ENCODE measurements at regions not wholly inside any gene's neighbourhood (a gene's known extent, or its start where the extent isn't known, plus 50 kb on each side); places are given as distances from the start of the nearest gene placed in this dataset.

DNA sequence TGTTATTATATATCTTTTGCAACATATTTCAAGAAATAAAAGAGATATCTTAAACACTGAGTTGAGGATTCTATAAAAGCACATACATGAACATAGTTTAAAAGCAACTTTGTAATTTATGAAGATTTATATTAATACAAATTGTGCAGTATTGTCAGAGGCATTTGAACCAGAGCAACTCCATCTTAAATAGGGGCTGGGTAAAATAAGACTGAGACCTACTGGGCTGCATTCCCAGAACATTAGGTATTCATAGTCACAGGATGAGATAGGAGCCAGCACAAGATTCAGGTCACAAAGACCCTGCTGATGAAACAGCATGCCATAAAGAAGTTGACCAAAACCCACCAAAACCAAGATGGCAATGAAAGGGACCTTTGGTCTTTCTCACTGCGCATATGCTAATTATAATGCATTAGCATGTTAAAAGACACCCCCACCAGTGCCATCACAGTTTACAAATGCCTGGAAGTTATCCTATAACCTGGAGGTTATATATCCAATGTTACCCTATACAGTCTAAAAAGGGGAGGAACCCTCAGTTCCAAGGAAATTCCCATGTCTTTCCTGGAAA, 320.2 kb downstream of the FAM170A start:
- no peak for TF ChIP-seq CTCF (IDR thresholded peaks at IDR 0.05)
- TF ChIP-seq EZH2 (IDR thresholded peaks at IDR 0.05; ENCODE audit: borderline replicate concordance, insufficient read depth, low read depth, low read length, poor library complexity, severe bottlenecking) = no peak
- Mint-ChIP-seq H3K4me1 (no peaks in the 10 kb centered on the region), H3K27me3 (no peaks in the 10 kb centered on the region), H3K9me3 (ENCODE audit: insufficient read depth) (peaks cover 7% of the 10 kb centered on the region), H3K4me3 (no peak overlapping the region), H3K27ac (no peak overlapping the region)
- POLR2A ChIA-PET = no interaction called here
- ATAC-seq (ENCODE audit: low read depth) = no peak
- no peak for DNase-seq
- WGBS (ENCODE audit: insufficient coverage) = 100% methylated on average over 1 of the region's 1 CpG
- H3K4me3 ChIP-seq (ENCODE audit: control extremely low read depth in 1 of 5, extremely low read depth in 1 of 5, insufficient read depth in 1 of 5, low read depth in 2 of 5, low read length in 4 of 5) = no peak overlapping the region
- intact Hi-C loops (cut with micrococcal nuclease) = no loop called here
- H3K27ac ChIP-seq (ENCODE audit: low read length in 2 of 2) = no peak overlapping the region
- no peak overlapping the region for H3K9ac ChIP-seq (ENCODE audit: low read length)
- CTCF ChIA-PET = no interaction called here
- H2AFZ ChIP-seq (ENCODE audit: insufficient read depth, low read depth, low read length, poor library complexity, severe bottlenecking) = no peak overlapping the region
- H3K79me2 ChIP-seq (ENCODE audit: control insufficient read depth, insufficient read depth, low read length) = no peaks in the 10 kb centered on the region
- no peaks in the 10 kb centered on the region for H3K36me3 ChIP-seq (replicated peaks in 1 of 2; ENCODE audit: control extremely low read depth in 1 of 2, control insufficient read depth in 1 of 2, extremely low read depth in 1 of 2, insufficient read depth in 2 of 2, low read length in 1 of 2)
- no peaks in the 10 kb centered on the region for H3K9me3 ChIP-seq (ENCODE audit: control extremely low read depth in 1 of 3, control insufficient read depth in 2 of 3, insufficient read depth in 1 of 3, low read length in 2 of 3)
- no peaks in the 10 kb centered on the region for H4K20me1 ChIP-seq (ENCODE audit: control insufficient read depth, insufficient read depth, low read length, poor library complexity, severe bottlenecking)
- H3K4me2 ChIP-seq (replicated peaks; ENCODE audit: low read depth, low read length, poor library complexity, severe bottlenecking) = no peak overlapping the region
- no peaks in the 10 kb centered on the region for H3K4me1 ChIP-seq (ENCODE audit: control insufficient read depth in 2 of 2, insufficient read depth in 2 of 2, low read length in 2 of 2)
- no peaks in the 10 kb centered on the region for H3K27me3 ChIP-seq (replicated peaks in 1 of 4; ENCODE audit: control extremely low read depth in 1 of 4, control insufficient read depth in 3 of 4, insufficient read depth in 4 of 4, low read length in 3 of 4)

- TF ChIP-seq EZH2 (IDR thresholded peaks at IDR 0.05; ENCODE audit: borderline replicate concordance, insufficient read depth, low read depth, low read length, poor library complexity, severe bottlenecking) (no peak), CTCF (IDR thresholded peaks at IDR 0.05) (no peak)
- no peaks in the 10 kb centered on the region for H3K79me2 ChIP-seq (ENCODE audit: control insufficient read depth, insufficient read depth, low read length)
- intact Hi-C loops (cut with micrococcal nuclease) = no loop called here
- H3K4me1 ChIP-seq (ENCODE audit: control insufficient read depth in 2 of 2, insufficient read depth in 2 of 2, low read length in 2 of 2) = no peaks in the 10 kb centered on the region
- no peaks in the 10 kb centered on the region for H4K20me1 ChIP-seq (ENCODE audit: control insufficient read depth, insufficient read depth, low read length, poor library complexity, severe bottlenecking)
- H3K27me3 ChIP-seq (replicated peaks in 1 of 4; ENCODE audit: control extremely low read depth in 1 of 4, control insufficient read depth in 3 of 4, insufficient read depth in 4 of 4, low read length in 3 of 4) = no peaks in the 10 kb centered on the region
- ChIA-PET CTCF (no interaction called here), POLR2A (no interaction called here)
- H3K4me3 ChIP-seq (ENCODE audit: control extremely low read depth in 1 of 5, extremely low read depth in 1 of 5, insufficient read depth in 1 of 5, low read depth in 2 of 5, low read length in 4 of 5) = no peak overlapping the region
- H3K9me3 ChIP-seq (ENCODE audit: control extremely low read depth in 1 of 3, control insufficient read depth in 2 of 3, insufficient read depth in 1 of 3, low read length in 2 of 3) = no peaks in the 10 kb centered on the region
- Mint-ChIP-seq H3K27ac (no peak overlapping the region), H3K4me3 (no peak overlapping the region), H3K9me3 (ENCODE audit: insufficient read depth) (peaks cover 7% of the 10 kb centered on the region), H3K27me3 (no peaks in the 10 kb centered on the region), H3K4me1 (no peaks in the 10 kb centered on the region)
- H3K36me3 ChIP-seq (replicated peaks in 1 of 2; ENCODE audit: control extremely low read depth in 1 of 2, control insufficient read depth in 1 of 2, extremely low read depth in 1 of 2, insufficient read depth in 2 of 2, low read length in 1 of 2) = no peaks in the 10 kb centered on the region
- ATAC-seq (ENCODE audit: low read depth) (no peak), DNase-seq (no peak)
- no peak overlapping the region for H2AFZ ChIP-seq (ENCODE audit: insufficient read depth, low read depth, low read length, poor library complexity, severe bottlenecking)
- no peak overlapping the region for H3K27ac ChIP-seq (ENCODE audit: low read length in 2 of 2)
- H3K4me2 ChIP-seq (replicated peaks; ENCODE audit: low read depth, low read length, poor library complexity, severe bottlenecking) = no peak overlapping the region
- WGBS (ENCODE audit: insufficient coverage) = 66% methylated on average over 3 of the region's 4 CpGs
- H3K9ac ChIP-seq (ENCODE audit: low read length) = no peak overlapping the region
These were observed 322.1 kb downstream of the FAM170A start for GRCh38 chr5:119951330-119951934.

Measured in B cell (primary cell).